ENCODE measurements at regions not wholly inside any gene's neighbourhood (a gene's known extent, or its start where the extent isn't known, plus 50 kb on each side); places are given as distances from the start of the nearest gene placed in this dataset.
"Not testable (repeated sequence)": the region's sequence is repeated elsewhere in the genome, so short reads cannot be mapped to it uniquely, and the experiment has no call there.

DNA sequence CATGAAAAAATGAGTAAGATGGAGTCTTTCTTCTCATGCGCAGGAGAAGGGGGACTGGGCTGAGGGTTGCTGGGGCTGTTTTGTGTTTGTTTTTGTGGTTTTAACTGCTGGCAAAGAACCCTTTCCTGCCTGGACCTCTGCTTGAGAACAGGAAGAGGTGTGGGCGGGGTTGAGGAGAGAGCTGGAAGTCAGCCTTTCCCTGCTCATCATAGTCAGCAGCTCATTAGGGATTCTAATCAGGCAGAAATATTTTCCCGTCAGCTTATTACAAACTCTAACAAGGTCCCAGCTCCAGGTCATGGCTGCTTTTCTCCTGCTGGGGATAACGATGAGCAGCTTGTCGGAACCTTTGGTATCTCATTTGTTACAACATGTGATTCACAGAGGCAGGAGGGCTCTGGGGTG is 185.0 kb upstream of the NRXN3 start:
- no peak for DNase-seq

- DNase-seq, result no peak
Observed at GRCh38 chr14:77986773-77987172, 183.4 kb upstream of the NRXN3 start.

DNA sequence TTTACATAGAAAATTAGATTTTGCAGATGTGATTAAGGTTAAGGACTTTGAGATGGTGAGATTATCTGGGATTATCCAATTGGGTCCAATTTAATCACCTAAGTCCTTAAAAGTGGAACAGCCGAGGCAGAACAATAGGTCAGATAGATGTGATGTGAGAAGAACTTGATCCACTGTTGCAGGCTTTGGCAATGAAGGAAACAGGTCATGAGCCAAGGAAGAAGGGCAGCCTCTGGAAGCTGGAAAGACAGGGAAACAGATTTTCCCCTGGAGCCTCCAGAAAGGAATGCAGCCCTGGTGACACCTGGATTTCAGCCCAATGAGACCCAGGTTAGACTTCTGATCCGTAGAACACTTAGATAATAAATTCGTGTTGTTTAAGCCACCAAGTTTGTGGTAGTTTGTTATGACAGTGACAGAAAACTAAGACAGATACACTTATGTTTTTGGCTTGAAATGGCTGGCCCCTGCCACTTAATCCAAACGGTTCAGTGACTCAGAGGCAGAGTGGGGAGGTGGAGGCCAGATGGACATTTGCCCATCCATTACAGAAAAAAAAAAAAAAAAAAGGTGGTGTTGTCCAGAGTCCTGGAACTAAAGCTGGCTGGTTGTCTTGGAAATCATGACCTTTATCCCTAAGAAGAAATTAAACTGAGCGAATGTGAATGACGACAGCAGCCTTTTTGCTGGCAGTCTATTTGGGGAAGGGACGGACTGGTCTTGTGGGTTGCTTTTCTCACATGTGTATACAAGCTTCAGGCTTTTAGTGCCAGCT is 181.9 kb upstream of the NRXN3 start:
- no peak for DNase-seq

GRCh38 chr14:77988970-77989369 is 181.2 kb upstream of the NRXN3 start:
- no peak for DNase-seq

GRCh38 chr14:77989441-77989991 is 180.7 kb upstream of the NRXN3 start:
- no peak for DNase-seq

DNA sequence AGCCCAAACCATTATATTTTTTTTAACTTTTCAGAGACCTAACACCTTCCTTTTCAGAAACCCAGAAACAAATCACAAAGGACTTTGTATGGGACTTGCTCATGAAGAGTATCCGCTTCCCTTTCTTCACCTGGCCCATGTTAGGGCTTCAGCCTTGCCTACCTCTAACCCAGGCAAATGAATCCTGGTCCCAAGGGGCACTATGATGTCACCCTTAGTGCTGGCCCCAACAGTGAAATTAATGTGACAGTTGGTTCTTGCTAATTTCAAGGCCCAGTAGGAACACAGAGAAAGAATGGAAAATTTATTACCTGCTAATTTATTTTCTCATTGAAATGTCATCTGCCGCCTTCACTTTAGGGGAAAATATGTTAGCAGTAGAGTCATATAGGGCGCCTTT is 179.8 kb upstream of the NRXN3 start:
- DNase-seq, result no peak

DNA sequence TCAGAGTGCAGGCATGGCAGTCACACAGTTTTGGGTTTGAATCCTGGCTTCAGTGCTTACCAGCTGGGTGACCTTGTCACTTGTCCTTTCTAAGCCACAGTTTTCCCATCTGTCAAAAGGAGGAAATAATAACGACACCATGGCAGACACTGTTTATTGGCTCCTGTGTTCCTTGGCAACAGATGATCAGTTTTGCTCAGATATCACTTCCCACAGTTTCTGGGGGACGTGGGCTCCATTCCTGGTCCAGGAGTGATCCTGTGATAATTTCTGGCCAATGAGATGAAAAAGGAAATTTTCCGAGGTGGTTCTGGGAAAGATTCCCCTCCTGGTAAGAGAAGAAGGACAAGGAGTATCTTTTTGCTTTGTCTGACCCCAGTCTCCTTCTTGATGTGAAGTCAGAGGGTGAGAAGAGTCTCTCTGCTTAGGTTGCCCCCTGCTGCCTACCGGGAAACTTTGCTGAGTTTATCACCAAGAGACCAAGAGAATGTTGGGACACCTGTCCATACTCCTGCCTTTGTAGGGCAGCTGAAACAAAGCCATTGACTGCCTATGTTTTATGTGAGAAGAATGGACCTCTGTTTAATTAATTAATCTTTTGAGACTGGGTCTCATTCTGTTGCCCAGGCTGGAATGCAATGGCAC is 178.9 kb upstream of the NRXN3 start:
- no peak for DNase-seq

DNA sequence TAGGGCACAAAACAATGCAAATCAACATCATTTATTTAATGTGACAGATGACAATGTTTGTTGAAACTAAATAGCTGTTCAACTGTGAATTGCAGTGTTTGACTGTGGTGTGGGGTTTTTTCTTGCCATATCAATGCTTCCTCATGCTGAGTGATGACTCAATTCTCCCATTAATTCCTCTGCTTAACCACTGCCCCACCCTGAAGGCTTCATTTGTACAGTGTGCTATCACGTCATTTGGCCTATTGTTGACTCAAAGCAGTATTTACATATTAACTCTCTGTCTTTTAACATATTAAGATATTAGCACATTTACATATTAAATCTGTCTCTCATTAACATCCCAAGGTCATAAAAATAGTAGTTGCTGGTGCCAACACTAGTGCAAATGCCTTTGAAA is 164.8 kb upstream of the NRXN3 start:
- no peak for DNase-seq

GRCh38 chr14:78007160-78007559 is 163.0 kb upstream of the NRXN3 start:
- DNase-seq, result no peak

GRCh38 chr14:78010688-78011087 is 159.5 kb upstream of the NRXN3 start:
- no peak for DNase-seq

GRCh38 chr14:78013911-78014310 is 156.3 kb upstream of the NRXN3 start:
- not testable (repeated sequence) for DNase-seq

DNA sequence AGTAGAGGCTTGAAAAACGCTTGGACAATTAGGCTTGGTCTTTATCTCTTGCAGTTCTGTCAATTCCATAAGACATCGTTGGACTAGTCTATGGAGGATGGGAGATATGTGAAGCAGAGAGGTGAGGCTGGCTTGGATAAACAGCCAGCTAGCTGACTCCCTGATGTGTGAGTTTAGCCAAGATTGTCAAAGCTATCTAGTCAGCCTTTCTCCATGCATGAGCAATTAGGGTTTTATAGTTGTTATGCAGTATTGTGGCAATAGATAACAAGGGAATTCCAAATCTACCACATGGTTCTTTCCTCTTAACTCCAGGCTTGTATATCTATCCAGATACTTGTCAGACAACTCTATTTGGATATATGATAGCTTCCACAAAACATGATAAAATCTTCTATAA is 153.6 kb upstream of the NRXN3 start:
- no peak for DNase-seq

GRCh38 chr14:78018283-78018682 is 151.9 kb upstream of the NRXN3 start:
- no peak for DNase-seq

GRCh38 chr14:78022059-78022458 is 148.1 kb upstream of the NRXN3 start:
- DNase-seq, result peak; percentile 42

DNA sequence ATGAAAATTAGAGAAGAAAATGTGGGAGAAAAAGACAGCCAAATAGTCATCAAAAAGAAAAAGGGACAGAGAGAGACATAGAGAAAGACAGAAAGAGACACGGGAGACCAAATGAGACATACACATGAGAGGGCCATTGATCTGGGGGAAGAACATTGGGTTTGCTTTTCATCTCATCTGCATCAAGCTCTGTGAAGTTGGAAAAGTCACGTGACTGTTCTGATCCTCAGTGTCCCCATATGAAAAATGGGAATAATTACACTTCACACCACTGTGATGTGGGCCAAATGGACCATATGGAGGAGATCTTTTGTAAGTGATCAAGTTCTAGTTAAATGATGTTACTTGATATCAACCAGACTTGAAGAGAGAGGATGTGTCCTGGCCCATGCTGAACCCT is 147.1 kb upstream of the NRXN3 start:
- DNase-seq, result no peak

DNA sequence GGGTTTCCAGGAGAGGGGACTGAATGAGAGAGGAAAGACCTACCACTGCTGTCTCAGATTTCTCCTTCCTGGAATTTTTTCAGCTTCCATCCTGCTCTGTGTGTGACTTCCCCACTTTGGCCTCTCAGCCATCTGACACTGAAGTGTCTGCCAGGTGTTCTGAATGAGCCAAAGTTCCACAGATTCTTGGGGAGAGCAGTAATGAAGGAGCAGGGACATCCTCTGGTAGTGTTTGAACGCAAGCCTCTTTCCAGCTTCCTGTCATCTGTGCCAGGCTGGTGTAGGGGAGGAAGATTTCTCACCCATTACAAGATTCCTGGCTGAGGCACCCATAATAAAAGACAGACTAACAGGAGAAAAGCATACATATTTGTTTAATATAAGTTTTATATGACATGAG is 141.7 kb upstream of the NRXN3 start:
- no peak for DNase-seq

DNA sequence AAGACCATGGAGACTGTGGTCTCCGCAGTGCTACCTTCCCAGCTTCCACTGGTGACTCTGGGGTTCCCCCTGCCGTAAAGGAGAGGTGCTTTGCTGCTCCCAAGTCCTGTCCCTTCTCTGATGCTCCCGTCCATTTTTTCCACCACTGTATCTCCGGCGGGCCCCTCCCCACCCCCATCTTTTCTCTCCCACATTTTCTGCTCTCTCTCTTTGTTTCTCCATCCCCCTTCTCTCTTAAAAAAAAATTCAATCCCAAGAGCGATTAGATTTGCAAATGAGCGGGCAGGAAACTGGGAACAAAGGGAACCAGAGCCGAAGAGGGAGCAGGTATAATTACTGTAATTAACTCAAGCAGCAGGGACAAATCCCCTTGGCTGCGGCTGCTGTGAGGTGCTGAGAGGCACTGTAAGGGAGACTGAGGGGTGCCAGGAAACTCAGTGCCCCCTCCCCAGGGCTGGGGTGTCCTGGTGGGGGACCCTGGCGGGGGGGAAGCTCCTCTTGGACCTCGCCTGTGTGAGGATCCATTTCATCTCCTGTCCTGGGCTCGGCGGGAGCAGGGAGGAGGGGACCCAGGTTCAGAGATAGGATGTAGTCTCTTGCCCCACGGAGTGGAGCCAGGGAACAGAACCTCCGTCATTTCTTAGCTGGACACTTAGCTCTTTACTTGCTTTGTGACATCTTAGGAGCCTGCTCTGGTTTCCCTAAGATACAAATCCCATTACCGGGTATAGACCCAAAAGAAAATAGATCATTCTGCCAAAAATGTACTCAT is 140.4 kb upstream of the NRXN3 start:
- DNase-seq, result no peak

DNA sequence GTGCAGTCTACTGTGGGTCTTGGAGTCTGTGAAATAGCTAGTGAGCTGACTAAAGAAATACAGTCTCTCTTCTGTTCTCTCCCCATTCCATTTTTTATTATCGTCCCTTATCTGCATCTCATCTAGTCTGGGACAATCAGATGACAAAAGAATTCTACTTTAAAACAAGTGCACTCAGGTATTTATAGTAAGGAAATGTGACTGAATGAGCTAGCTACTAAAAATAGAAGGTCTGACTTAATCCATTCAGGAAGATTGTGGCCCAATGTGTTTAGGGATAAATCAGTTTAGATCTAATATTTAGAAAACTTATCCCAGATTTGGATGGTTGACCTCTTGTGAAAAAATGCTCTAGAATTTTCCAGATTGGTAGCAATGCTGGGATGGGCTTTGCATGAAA is 126.8 kb upstream of the NRXN3 start:
- DNase-seq, result no peak

- no peak for DNase-seq
Observed at GRCh38 chr14:78048120-78048519, 122.1 kb upstream of the NRXN3 start.

GRCh38 chr14:78056890-78057289 is 113.3 kb upstream of the NRXN3 start:
- not testable (repeated sequence) for DNase-seq

- no peak for DNase-seq
Observed at GRCh38 chr14:78070344-78070743, 99.8 kb upstream of the NRXN3 start.

- no peak for DNase-seq
Observed at GRCh38 chr14:78071016-78071549, 99.1 kb upstream of the NRXN3 start.

DNA sequence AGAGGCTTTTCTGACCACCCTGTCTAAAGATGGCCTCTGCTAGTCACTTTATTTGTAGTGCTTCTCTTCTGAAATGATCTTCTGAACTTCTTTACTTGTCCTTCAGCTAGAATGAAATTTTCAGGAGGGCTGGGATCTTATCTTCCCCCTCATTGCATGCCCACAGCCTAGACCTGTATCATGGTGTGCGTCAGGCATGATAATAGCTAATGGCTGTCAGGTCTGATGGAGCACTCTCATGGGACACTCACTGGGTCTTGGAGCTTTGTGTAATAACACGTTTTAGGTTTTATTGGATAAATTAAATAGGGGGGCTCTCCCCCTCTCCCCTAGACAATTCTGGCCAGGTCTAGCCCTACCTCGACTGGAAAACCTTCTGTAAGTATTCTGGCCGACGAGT is 97.1 kb upstream of the NRXN3 start:
- no peak for DNase-seq

All from left kidney (tissue), 1 donor.